ENCODE measurements at regions not wholly inside any gene's neighbourhood (a gene's known extent, or its start where the extent isn't known, plus 50 kb on each side); places are given as distances from the start of the nearest gene placed in this dataset.

DNA sequence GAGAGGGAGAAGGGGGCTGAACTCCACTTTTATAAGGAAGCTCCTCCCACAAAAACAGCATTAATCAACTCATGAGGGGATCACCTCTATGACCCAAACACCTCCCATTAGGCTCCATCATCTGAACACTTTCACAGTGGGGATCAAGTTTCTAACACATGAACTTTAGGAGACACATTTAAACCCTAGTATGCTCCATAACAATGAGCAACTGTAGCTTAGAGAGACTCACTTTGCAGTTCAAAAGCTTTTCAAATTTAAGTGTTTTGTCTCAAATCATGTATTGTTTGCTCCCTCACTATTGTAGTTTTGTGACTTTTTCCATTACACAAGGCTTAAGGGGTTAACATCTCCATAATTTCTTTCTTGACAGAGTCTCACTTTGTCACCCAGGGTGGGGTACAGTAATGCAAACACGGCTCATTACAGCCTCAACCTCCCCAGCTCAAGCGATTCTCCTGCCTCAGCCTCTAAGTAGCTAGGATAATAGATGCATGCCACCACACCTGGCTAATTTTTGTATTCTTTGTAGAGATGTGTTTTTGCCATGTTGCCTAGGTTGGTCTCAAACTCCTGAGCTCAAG lies 352.7 kb upstream of the CDH20 start:
- DNase-seq (ENCODE audit: low spot score), result no peak

DNA sequence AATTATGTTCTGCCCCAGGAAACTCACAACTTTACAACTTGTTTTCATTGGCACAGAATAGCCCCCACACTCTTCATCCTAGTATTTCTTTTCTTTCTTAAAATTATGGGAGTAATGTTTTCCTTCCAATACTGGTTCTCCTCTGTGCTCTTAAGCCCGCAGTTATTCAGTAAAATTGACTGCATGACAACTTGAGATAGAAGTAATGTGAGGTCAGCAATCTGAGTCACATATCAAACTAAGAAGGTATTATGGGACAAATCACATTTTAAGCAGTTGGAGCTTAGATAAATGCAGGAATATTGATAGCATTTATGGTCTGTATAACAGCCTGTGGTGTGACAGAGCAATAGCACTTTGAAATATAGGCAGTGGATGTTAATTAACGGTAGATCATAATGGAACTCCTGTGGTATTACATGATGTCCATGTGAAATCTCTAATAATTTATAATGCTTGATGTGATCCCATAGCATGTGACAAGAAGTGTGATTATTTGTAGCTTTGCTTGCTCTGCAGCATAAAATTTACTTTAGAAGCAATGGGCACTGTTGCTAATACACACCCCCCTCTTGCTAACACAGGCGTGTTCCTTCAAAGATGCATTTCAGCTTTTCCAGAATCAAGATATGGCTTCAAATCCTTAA lies 351.4 kb upstream of the CDH20 start:
- no peak for DNase-seq (ENCODE audit: low spot score)

- DNase-seq (ENCODE audit: low spot score), result no peak
These were observed 350.9 kb upstream of the CDH20 start for GRCh38 chr18:60982329-60982695.

GRCh38 chr18:60982928-60983327 lies 350.3 kb upstream of the CDH20 start:
- no peak for DNase-seq (ENCODE audit: low spot score)

DNA sequence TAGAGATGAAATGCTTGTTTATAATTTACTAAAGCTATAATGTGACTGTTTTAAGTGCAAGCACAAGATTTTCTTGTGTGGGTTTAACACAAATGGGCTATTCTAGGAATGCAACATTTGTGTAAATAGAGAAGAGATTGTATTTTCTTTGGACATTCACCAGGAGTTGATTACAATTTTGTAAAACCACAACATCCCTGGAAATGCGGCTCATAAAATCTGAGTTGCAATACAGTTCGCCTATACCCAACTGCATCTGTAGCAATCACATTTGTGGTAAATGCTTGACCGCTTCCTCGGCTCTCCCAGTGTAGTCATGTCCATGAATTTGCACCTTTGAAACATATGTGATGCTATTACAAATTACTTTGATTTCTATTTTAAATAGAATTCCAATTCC lies 348.7 kb upstream of the CDH20 start:
- no peak for DNase-seq (ENCODE audit: low spot score)

DNA sequence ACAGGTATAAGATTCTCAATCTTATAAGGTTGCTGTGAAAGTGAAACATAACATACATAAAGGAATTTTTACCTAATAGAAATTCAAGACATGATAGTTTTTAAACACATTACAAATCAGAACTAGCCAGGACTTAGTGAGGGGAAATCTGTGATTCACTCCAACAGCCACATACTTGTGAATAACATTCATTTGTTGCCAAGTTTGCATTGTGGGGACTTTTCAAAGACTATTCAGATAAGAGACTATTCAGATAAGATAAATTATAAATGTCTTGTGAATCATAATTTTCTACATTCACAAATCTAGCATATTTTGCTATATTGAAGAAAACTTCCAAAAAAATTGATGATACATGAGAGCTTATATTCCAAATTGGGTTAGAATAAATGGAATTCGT lies 345.3 kb upstream of the CDH20 start:
- no peak for DNase-seq (ENCODE audit: low spot score)

- no peak for DNase-seq (ENCODE audit: low spot score)
These were observed 336.9 kb upstream of the CDH20 start for GRCh38 chr18:60996326-60996725.

- DNase-seq (ENCODE audit: low spot score), result no peak
These were observed 336.4 kb upstream of the CDH20 start for GRCh38 chr18:60996822-60997221.

- no peak for DNase-seq (ENCODE audit: low spot score)
These were observed 332.1 kb upstream of the CDH20 start for GRCh38 chr18:61001138-61001537.

DNA sequence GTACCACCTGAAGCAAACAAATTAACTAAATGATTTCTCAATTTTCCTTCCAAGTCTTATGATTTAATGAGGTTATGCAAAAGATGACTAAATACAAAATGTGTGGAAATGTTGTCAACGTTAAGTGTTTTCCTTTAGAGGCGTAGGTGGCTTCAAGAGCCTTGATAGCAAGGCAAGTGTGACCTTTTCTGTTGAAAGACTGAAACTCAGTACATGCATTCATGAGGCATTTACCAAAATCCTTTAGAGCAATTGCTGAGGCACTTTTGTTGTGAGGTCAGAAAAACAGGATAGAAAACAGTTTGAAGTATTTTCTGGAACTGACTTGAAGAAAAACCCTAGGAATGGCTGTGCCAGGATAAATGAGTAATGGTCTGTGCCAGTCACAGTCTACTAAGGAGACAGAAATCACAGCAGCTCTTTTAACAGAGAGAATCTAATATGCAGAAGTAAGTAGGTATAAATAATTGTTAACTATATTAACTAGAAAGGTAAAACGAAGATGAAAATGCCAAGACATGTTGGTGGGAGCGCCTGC lies 326.5 kb upstream of the CDH20 start:
- DNase-seq (ENCODE audit: low spot score), result no peak

DNA sequence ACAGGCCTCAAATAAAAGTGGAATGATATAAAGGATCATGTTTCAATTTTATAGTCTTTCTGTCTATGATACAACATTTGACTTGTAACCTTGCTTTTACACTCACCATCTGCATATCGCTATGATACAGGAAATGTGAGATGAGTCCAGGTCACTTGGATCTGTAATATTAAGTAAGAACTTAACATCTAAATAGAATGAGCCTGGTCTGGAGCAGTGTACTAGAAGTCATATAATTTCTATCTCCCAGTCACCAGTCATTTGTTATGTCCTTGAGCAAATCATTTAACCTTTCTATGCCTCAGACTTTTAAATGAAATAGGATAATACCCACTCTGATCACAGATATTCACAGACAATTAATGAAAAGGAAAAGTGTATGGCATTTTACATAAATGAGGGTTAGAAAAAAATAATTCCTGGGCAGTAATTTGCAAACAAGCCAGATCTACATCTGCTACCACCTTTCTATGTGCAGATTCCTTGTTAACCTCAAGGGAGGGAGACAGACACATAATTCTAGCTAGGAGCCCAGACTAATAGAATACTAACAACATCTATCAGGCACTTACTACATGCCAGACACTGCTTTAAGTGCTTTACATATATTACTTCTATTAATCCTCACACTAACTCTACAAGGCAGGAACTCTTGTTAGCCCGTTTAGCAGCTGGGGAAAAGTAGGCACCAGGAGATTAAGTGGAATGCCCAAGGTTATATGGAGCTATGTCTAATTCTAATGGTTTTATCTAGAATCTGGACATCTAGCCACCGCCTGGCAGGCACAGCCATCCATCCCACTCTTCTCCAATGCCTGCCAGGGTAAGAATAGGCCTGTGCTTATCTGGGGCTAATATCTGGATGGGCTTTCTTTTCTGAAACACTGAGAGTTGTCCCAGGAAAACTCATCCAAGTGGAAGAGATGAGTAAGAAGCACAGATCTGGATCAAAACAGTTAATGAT lies 313.6 kb upstream of the CDH20 start:
- no peak for DNase-seq (ENCODE audit: low spot score)

GRCh38 chr18:61025596-61025995 lies 307.6 kb upstream of the CDH20 start:
- DNase-seq (ENCODE audit: low spot score), result no peak

DNA sequence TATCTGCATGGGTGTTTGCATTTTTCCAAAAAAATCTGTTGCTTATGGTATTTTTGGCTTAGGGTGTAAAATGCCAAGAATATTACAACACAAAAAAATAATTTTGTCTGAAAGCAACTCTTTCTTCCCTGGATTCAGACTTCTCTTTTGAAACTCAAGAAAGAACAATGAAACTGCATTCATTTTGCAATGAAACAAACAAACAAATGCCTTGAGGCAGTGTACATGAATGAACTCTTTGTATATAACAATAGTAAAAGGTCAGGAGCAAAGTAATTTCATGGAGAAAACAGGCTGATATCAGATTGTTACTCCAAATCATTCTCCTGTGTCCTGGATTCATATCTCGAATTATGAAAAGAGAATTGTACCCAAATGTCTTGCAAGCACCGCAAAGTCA lies 301.6 kb upstream of the CDH20 start:
- no peak for DNase-seq (ENCODE audit: low spot score)

DNA sequence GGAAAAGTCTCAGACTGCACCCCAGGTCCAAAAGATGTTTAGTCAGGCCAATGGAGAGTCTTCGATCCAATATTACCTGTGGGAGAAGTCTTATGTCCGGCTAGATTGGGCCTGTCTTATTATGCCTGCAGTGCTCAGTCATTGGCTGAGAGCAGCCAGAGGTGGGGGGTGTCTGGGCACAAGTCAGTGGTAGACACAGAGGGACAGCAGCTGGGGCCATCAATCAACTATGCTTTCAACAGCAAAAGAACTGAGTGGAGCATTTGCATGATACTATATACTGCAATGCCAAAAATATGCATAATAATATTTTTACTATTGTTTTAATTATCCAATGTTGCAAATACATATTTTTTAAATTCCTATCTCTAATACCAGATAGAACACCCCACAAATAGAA lies 298.6 kb upstream of the CDH20 start:
- no peak for DNase-seq (ENCODE audit: low spot score)

- DNase-seq (ENCODE audit: low spot score), result no peak
These were observed 294.0 kb upstream of the CDH20 start for GRCh38 chr18:61039251-61039650.

GRCh38 chr18:61047794-61048193 lies 285.4 kb upstream of the CDH20 start:
- DNase-seq (ENCODE audit: low spot score), result no peak

GRCh38 chr18:61057443-61057842 lies 275.8 kb upstream of the CDH20 start:
- DNase-seq (ENCODE audit: low spot score), result no peak

DNA sequence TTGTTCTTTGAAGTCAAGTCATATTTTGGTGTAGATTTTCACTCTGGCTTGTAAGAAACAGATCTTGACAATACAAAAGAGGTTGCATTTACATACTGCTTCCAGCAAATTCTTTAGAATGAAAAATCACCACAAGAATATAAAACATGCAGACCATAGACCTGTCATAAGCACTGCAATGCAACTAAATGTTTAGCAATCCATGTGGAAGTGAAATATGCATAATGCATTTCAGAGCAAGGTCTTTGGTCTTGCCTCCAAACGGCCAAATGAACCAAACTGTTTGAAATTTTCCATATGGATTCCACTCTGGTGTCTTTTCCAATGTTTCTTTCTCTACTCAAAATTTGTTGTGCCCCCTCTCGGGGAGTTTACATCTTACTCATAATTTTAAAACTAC lies 271.0 kb upstream of the CDH20 start:
- no peak for DNase-seq (ENCODE audit: low spot score)

DNA sequence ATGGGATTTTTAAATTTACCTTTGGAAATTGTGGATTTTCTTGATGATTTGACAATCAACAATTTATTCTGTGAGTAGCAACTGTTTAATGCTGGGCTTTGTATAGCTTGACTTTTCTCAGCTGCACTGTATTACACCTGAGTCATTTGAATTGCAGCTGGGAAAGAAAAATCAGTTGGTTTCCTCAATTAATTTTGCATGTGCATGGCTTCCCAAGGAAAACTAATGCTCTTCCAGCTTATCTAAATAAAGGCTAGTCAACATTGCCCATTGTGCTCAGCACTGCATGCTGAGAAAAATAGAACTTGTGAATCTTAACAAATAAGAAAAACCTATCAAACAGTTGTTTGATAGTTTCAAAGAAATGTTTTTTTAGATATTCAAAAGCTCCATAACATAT lies 268.3 kb upstream of the CDH20 start:
- no peak for DNase-seq (ENCODE audit: low spot score)

DNA sequence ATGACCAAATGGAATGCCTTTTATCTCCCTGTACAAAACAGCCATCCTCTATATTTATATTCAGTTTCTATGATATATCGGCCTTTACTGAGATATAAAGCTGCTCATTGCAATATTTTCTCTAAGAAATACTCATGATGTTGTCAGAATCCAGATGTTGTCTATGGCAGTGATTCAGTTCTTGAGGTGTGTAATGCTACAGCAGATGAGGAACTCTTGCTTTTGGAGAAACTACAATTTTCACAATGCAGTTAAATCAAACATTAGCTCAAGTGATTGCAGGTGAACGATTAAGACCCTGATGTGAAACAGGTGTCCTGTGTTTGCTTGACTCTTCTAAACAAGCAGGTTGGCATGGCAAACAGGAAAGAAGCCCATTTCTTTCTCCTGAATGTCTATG lies 256.2 kb upstream of the CDH20 start:
- DNase-seq (ENCODE audit: low spot score), result no peak

DNA sequence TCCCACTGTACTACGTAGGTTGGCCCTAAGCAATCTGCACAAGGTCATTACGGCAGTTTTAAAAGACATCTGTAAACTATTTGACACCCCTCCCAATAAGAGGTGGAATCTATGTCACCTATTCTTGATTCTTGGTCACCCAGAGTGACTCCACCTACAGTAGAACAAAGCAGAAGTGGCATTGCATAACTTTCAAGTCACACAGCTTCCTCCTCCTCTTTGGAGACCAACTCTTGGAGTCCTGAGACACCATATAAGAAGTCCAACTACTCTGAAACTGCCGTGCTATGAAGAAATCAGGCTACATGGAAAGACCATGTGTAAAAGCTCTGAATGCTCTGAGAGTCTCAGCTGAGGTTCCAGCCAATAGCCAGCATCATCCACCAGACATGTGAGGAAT lies 253.5 kb upstream of the CDH20 start:
- DNase-seq (ENCODE audit: low spot score), result no peak

GRCh38 chr18:61080954-61081528 lies 252.2 kb upstream of the CDH20 start:
- no peak for DNase-seq (ENCODE audit: low spot score)
